SU-DHL-6 (cell line): ENCODE measurements at regions not wholly inside any gene's neighbourhood (a gene's known extent, or its start where the extent isn't known, plus 50 kb on each side); places are given as distances from the start of the nearest gene placed in this dataset.

Experiments used
- H2AFZ ChIP-seq: fragments of 200-600 bp; sonication (generic); 2 replicates; pipeline ENCODE4 v1.6.1; 2014; ENCODE audit warnings: low read depth, mild to moderate bottlenecking, moderate library complexity, mixed read lengths, antibody characterized with exemption, low read length; ENCODE audit not compliant: severe bottlenecking
- H3F3A ChIP-seq: fragments of 200-600 bp; shearing (Covaris generic); 2 replicates; pipeline ENCODE4 v1.6.0; 2016; ENCODE audit warnings: antibody characterized with exemption, mild to moderate bottlenecking; ENCODE audit not compliant: insufficient read depth
- H3K27ac ChIP-seq: fragments of 200-600 bp; sonication (generic); 2 replicates; pipeline ENCODE4 v1.5.1; 2016; ENCODE audit warnings: low read depth, mild to moderate bottlenecking, low read length, moderate library complexity, mixed read lengths
- H3K27me3 ChIP-seq: fragments of 200-600 bp; sonication (generic), shearing (Covaris generic); 2 replicates; pipeline ENCODE4 v1.6.0; 2014; ENCODE audit warnings: mild to moderate bottlenecking, low read length
- H3K36me3 ChIP-seq: fragments of 200-600 bp; sonication (generic); 2 replicates; pipeline ENCODE4 v1.6.1; 2014; ENCODE audit warnings: mild to moderate bottlenecking, low read length, mixed read lengths
- H3K4me2 ChIP-seq: fragments of 300-600, 200-600 bp; shearing (Covaris generic), sonication (generic); 2 replicates; pipeline ENCODE4 v1.6.0; 2014; ENCODE audit warnings: low read length, low read depth, mild to moderate bottlenecking; ENCODE audit not compliant: poor library complexity, severe bottlenecking
- H3K4me3 ChIP-seq: fragments of 200-600 bp; sonication (generic); 2 replicates; pipeline ENCODE4 v1.5.1; 2014; ENCODE audit warnings: antibody characterized with exemption, low read length, mild to moderate bottlenecking, mixed read lengths; ENCODE audit not compliant: insufficient read depth, poor library complexity, severe bottlenecking
- H3K79me2 ChIP-seq: fragments of 200-600 bp; sonication (generic); 2 replicates; pipeline ENCODE4 v1.6.1; 2014; ENCODE audit warnings: mild to moderate bottlenecking, low read length, moderate library complexity; ENCODE audit not compliant: insufficient read depth
- H3K9ac ChIP-seq: fragments of 200-600 bp; sonication (generic); 2 replicates; pipeline ENCODE4 v1.7.0; 2014; ENCODE audit warnings: mild to moderate bottlenecking, low read length
- H3K9me2 ChIP-seq: fragments of 200-600 bp; sonication (generic); replicated peaks from 2 replicates; pipeline ENCODE4 v1.6.1; 2014; ENCODE audit warnings: low read length; ENCODE audit not compliant: insufficient read depth
- H3K9me3 ChIP-seq: fragments of 200-600 bp; sonication (generic); 2 replicates; pipeline ENCODE4 v1.6.1; 2014; ENCODE audit warnings: low read length, mixed read lengths; ENCODE audit not compliant: insufficient read depth
- H4K20me1 ChIP-seq: fragments of 200-600 bp; sonication (generic); 2 replicates; pipeline ENCODE4 v1.6.1; 2014; ENCODE audit warnings: low read depth, mild to moderate bottlenecking, antibody characterized with exemption, low read length, moderate library complexity, mixed read lengths
- EZH2phosphoT487 ChIP-seq: fragments of 200-600 bp; sonication (generic), shearing (Covaris generic); conservative IDR thresholded peaks from 2 replicates; pipeline ENCODE4 v1.6.1; 2018; ENCODE audit warnings: mild to moderate bottlenecking, antibody characterized with exemption, low read length, moderate library complexity, mixed read lengths
- TF ChIP-seq, protein P1 (sequence below): fragments of 200-600 bp; sonication (generic); IDR thresholded peaks from one replicate; pipeline ENCODE4 v1.5.1; 2017; ENCODE audit warnings: antibody characterized with exemption, mild to moderate bottlenecking, low read length, moderate library complexity; ENCODE audit not compliant: insufficient read depth, poor library complexity, severe bottlenecking

DNA sequence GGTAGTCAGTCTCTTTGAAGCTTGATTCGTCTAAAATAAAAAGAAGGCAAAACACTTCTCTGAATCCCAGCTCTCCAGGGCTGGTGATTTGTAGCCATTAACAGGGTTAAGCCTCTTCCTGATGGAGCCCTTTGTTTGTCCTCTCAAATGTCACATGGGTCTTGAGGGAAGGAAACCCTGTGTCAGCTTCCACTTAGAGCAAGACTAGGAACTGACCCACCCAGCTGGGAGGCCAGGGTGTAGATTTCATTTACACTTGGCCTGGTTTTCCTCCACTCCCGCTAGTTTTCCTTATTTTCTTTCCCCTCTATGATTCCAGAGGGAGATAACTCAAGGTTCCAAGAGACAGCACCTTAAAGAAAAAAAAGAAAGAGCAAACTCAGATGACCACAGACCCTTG, 230.5 kb upstream of the EGLN3 start:
- Histone ChIP-seq H4K20me1 (no peaks in the 10 kb centered on the region), H3K9me2 (no peaks in the 10 kb centered on the region), H3F3A (no peaks in the 10 kb centered on the region), H3K79me2 (no peaks in the 10 kb centered on the region), H3K9me3 (no peaks in the 10 kb centered on the region), H3K4me3 (no peak overlapping the region), H2AFZ (no peak overlapping the region), H3K4me2 (no peak overlapping the region), H3K27ac (no peak overlapping the region), H3K36me3 (no peaks in the 10 kb centered on the region), H3K27me3 (no peaks in the 10 kb centered on the region), H3K9ac (no peak overlapping the region)
- TF ChIP-seq, protein P1, sequence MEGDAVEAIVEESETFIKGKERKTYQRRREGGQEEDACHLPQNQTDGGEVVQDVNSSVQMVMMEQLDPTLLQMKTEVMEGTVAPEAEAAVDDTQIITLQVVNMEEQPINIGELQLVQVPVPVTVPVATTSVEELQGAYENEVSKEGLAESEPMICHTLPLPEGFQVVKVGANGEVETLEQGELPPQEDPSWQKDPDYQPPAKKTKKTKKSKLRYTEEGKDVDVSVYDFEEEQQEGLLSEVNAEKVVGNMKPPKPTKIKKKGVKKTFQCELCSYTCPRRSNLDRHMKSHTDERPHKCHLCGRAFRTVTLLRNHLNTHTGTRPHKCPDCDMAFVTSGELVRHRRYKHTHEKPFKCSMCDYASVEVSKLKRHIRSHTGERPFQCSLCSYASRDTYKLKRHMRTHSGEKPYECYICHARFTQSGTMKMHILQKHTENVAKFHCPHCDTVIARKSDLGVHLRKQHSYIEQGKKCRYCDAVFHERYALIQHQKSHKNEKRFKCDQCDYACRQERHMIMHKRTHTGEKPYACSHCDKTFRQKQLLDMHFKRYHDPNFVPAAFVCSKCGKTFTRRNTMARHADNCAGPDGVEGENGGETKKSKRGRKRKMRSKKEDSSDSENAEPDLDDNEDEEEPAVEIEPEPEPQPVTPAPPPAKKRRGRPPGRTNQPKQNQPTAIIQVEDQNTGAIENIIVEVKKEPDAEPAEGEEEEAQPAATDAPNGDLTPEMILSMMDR = no peak
- TF ChIP-seq EZH2phosphoT487 = no peak

DNA sequence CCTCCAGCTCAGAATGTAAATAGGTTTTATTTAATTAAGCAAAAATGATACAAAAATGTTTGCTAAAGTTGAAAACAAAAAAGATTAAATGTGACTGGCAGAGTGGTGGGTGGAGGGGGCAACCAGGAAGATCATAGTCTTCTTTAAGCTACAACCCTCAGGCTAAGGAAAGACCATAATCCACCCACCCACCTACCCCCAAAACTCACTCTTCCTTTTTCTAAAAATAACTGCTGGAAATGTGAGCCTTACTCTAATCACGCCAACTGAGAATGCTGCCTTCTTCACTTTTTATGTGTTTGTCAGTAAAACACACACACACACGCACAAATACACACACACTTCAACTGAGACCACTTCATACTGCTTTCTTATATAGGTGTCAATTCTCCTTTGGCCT, 230.0 kb upstream of the EGLN3 start:
- Histone ChIP-seq H3K27ac (no peak overlapping the region), H3K9me3 (no peaks in the 10 kb centered on the region), H3K9me2 (no peaks in the 10 kb centered on the region), H3K9ac (no peak overlapping the region), H4K20me1 (no peaks in the 10 kb centered on the region), H2AFZ (no peak overlapping the region), H3K4me3 (no peak overlapping the region), H3K79me2 (no peaks in the 10 kb centered on the region), H3F3A (no peaks in the 10 kb centered on the region), H3K4me2 (no peak overlapping the region), H3K27me3 (no peaks in the 10 kb centered on the region), H3K36me3 (no peaks in the 10 kb centered on the region)
- no peak for TF ChIP-seq EZH2phosphoT487
- TF ChIP-seq, protein P1 = no peak

DNA sequence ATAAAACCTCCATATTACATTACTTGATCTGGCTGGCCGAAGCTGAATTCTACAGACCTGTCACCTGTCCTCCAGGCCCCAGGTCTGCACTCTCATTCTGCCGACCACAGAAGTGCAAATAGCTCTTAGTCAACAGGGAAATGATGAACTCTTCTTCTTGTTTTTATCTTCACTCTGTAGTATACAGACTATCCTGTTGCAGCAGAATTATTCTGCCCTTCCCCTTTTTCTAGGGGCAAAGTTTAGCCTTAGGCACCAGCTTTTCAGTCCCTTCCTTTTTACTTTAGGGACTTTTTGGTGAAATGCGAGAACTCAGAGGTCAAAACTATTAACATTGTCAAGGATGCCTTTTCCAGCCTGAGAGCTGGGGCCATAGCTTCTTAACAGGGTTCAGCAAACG, 229.6 kb upstream of the EGLN3 start:
- Histone ChIP-seq H3K9me2 (no peaks in the 10 kb centered on the region), H3K9me3 (no peaks in the 10 kb centered on the region), H3K79me2 (no peaks in the 10 kb centered on the region), H3K9ac (no peak overlapping the region), H3K4me3 (no peak overlapping the region), H3K36me3 (no peaks in the 10 kb centered on the region), H2AFZ (no peak overlapping the region), H4K20me1 (no peaks in the 10 kb centered on the region), H3F3A (no peaks in the 10 kb centered on the region), H3K27me3 (no peaks in the 10 kb centered on the region), H3K27ac (no peak overlapping the region), H3K4me2 (no peak overlapping the region)
- TF ChIP-seq, protein P1 = no peak
- no peak for TF ChIP-seq EZH2phosphoT487

DNA sequence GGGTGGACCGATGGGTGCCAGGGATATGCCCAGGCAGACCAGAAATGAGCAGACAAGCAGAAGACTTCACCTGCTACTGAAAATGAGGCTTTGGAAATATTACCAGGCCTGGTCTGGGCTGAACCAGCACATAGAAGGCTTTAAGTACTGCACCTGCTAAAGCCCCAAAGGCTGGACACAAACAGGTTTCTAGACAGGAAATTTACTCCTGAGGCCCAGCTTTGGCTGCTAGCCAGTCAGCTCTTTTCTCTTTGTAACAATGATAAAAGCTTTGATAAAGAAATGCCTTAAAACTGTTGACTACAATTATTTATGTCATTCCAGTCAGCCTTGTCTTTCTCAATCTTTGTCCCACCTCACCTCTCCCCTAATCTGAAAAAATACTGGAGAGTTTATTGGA, 228.9 kb upstream of the EGLN3 start:
- TF ChIP-seq, protein P1 = no peak
- no peak for TF ChIP-seq EZH2phosphoT487
- no peaks in the 10 kb centered on the region for H3K27me3 ChIP-seq
- H3K4me3 ChIP-seq = no peak overlapping the region
- no peaks in the 10 kb centered on the region for H4K20me1 ChIP-seq
- H3K9ac ChIP-seq = no peak overlapping the region
- no peak overlapping the region for H2AFZ ChIP-seq
- no peaks in the 10 kb centered on the region for H3K79me2 ChIP-seq
- H3K4me2 ChIP-seq = no peak overlapping the region
- no peak overlapping the region for H3K27ac ChIP-seq
- no peaks in the 10 kb centered on the region for H3K36me3 ChIP-seq
- no peaks in the 10 kb centered on the region for H3K9me2 ChIP-seq
- H3K9me3 ChIP-seq = no peaks in the 10 kb centered on the region
- H3F3A ChIP-seq = no peaks in the 10 kb centered on the region
